Panc1 (cell line): ENCODE measurements at regions not wholly inside any gene's neighbourhood (a gene's known extent, or its start where the extent isn't known, plus 50 kb on each side); places are given as distances from the start of the nearest gene placed in this dataset.

Experiments
- CTCF ChIP-seq: fragments of 450-650 bp; IDR thresholded peaks from 2 replicates; pipeline ENCODE4 v1.5.1; 2017; ENCODE audit warnings: mild to moderate bottlenecking
- POLR2AphosphoS5 ChIP-seq: IDR thresholded peaks from 2 replicates; pipeline ENCODE4 v1.6.1; 2012; ENCODE audit warnings: mild to moderate bottlenecking, low read depth, low read length, moderate library complexity
- SIN3A ChIP-seq: IDR thresholded peaks from 2 replicates; pipeline ENCODE4 v1.6.1; 2012; ENCODE audit warnings: low read depth, mild to moderate bottlenecking, low read length, moderate library complexity, borderline replicate concordance; ENCODE audit not compliant: insufficient read depth
- TCF7L2 ChIP-seq: IDR thresholded peaks from 2 replicates; pipeline ENCODE4 v1.6.1; 2011; ENCODE audit warnings: mild to moderate bottlenecking, low read depth, low read length, inconsistent platforms
- TF ChIP-seq, protein P1 (sequence below), 2 experiments: IDR thresholded peaks; 2 replicates each; pipeline ENCODE4 v1.6.1; 2011 to 2012; ENCODE audit warnings: low read depth in 2 of 2, control low read depth in 1 of 2, low read length in 1 of 2, mild to moderate bottlenecking in 1 of 2, moderate library complexity in 1 of 2; ENCODE audit not compliant: insufficient read depth in 1 of 2

- no peak for TF ChIP-seq CTCF
- TF ChIP-seq, protein P1, sequence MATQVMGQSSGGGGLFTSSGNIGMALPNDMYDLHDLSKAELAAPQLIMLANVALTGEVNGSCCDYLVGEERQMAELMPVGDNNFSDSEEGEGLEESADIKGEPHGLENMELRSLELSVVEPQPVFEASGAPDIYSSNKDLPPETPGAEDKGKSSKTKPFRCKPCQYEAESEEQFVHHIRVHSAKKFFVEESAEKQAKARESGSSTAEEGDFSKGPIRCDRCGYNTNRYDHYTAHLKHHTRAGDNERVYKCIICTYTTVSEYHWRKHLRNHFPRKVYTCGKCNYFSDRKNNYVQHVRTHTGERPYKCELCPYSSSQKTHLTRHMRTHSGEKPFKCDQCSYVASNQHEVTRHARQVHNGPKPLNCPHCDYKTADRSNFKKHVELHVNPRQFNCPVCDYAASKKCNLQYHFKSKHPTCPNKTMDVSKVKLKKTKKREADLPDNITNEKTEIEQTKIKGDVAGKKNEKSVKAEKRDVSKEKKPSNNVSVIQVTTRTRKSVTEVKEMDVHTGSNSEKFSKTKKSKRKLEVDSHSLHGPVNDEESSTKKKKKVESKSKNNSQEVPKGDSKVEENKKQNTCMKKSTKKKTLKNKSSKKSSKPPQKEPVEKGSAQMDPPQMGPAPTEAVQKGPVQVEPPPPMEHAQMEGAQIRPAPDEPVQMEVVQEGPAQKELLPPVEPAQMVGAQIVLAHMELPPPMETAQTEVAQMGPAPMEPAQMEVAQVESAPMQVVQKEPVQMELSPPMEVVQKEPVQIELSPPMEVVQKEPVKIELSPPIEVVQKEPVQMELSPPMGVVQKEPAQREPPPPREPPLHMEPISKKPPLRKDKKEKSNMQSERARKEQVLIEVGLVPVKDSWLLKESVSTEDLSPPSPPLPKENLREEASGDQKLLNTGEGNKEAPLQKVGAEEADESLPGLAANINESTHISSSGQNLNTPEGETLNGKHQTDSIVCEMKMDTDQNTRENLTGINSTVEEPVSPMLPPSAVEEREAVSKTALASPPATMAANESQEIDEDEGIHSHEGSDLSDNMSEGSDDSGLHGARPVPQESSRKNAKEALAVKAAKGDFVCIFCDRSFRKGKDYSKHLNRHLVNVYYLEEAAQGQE (IDR thresholded peaks at IDR 0.05; ENCODE audit: insufficient read depth in 1 of 2, low read depth in 2 of 2, low read length in 1 of 2) = no peak
- no peak for TF ChIP-seq POLR2AphosphoS5
- TF ChIP-seq TCF7L2 = no peak
- no peak for TF ChIP-seq SIN3A
Observed at GRCh38 chr3:94619643-94620042, 556.8 kb downstream of the NSUN3 start.
